HepG2 (cell line): ENCODE measurements at regions not wholly inside any gene's neighbourhood (a gene's known extent, or its start where the extent isn't known, plus 50 kb on each side); places are given as distances from the start of the nearest gene placed in this dataset.

Source experiments
- ATAC-seq: fragments of 200-7000 bp; cut with Tn5 transposase; 3 replicates; pipeline ENCODE4 v1.9.1; 2020; ENCODE audit warnings: mild to moderate bottlenecking, moderate library complexity
- BruUV-seq: library from RNA; stranded (reverse); fragments of 400-500 nt; replicated peaks from 2 replicates; lab custom pipeline; 2021; lab: Mats Ljungman, UMichigan
- CTCF ChIA-PET: fragments of 300-600 bp; formaldehyde crosslinking; extraction: SDS; loops from one replicate; lab custom pipeline; 2021; ENCODE audit warnings: low total read pairs, inconsistent platforms, low intra/inter-chr PET ratio; lab: Yijun Ruan, JAX
- POLR2A ChIA-PET: fragments of 350-600 bp; sonication (Branson Sonifier 250); formaldehyde crosslinking; loops from one replicate; lab custom pipeline; 2020; ENCODE audit warnings: antibody characterized with exemption, inconsistent platforms; lab: Yijun Ruan, JAX
- DNase-seq: peaks from one replicate; pipeline ENCODE4 v3.0.0-alpha.2; 2015; ENCODE audit warnings: low spot score
- FAIRE-seq: peaks from 3 replicates; lab custom pipeline; 2011; peaks lifted over from hg19 to GRCh38; lab: Jason Lieb, UNC
- H2AFZ ChIP-seq: one replicate; pipeline ENCODE4 v1.6.1; 2011; ENCODE audit warnings: low read length, inconsistent platforms
- H3K27ac ChIP-seq: fragments of 300-600 bp; 3 replicates; pipeline ENCODE4 v1.8.0; 2011; ENCODE audit warnings: mixed run types, mild to moderate bottlenecking, mixed read lengths, low read length, inconsistent platforms; ENCODE audit not compliant: insufficient read depth; ENCODE audit errors: extremely low read length
- H3K27me3 ChIP-seq, 2 experiments: fragments of 200-600 bp in 1 of 2; 2 replicates in 1 of 2; 3 replicates in 1 of 2; pipeline versions ENCODE4 v1.6.0 to v1.8.0; 2011; ENCODE audit warnings: low read length in 2 of 2, mild to moderate bottlenecking in 2 of 2, moderate library complexity in 2 of 2, inconsistent platforms in 1 of 2; ENCODE audit not compliant: insufficient read depth in 2 of 2, control insufficient read depth in 1 of 2
- H3K36me3 ChIP-seq, 2 experiments: fragments of 200-600 bp in 1 of 2; replicated peaks in 1 of 2; 2 replicates in 1 of 2; 3 replicates in 1 of 2; pipeline versions ENCODE4 v1.5.1 to v1.8.0; 2011; ENCODE audit warnings: low read length in 2 of 2, inconsistent platforms in 1 of 2; ENCODE audit not compliant: insufficient read depth in 2 of 2, control insufficient read depth in 1 of 2
- H3K4me1 ChIP-seq: 2 replicates; pipeline ENCODE4 v1.5.1; 2012; ENCODE audit warnings: low read length, inconsistent platforms; ENCODE audit not compliant: insufficient read depth
- H3K4me2 ChIP-seq: 2 replicates; pipeline ENCODE4 v1.6.0; 2011; ENCODE audit warnings: low read depth, low read length, inconsistent platforms
- H3K4me3 ChIP-seq, 3 experiments: fragments of 200-600 bp in 1 of 3; sonication (generic), shearing (Covaris generic) in 1 of 3; replicated peaks in 1 of 3; 2 replicates each; pipeline ENCODE4 v1.5.1; 2011 to 2016; ENCODE audit warnings: low read length in 3 of 3, inconsistent platforms in 2 of 3, low read depth in 2 of 3, mild to moderate bottlenecking in 2 of 3, control low read depth in 1 of 3, mixed read lengths in 1 of 3; ENCODE audit not compliant: insufficient read depth in 1 of 3
- H3K79me2 ChIP-seq: one replicate; pipeline ENCODE4 v1.6.1; 2011; ENCODE audit warnings: low read length, inconsistent platforms; ENCODE audit not compliant: insufficient read depth
- H3K9ac ChIP-seq: 2 replicates; pipeline ENCODE4 v1.6.0; 2011; ENCODE audit warnings: mild to moderate bottlenecking, low read depth, low read length, inconsistent platforms; ENCODE audit not compliant: insufficient read depth
- H3K9me3 ChIP-seq: 2 replicates; pipeline ENCODE4 v1.5.1; 2012; ENCODE audit warnings: mild to moderate bottlenecking, low read length
- H4K20me1 ChIP-seq: 2 replicates; pipeline ENCODE4 v1.6.0; 2011; ENCODE audit warnings: inconsistent platforms, mild to moderate bottlenecking, low read length, moderate library complexity; ENCODE audit not compliant: insufficient read depth
- HNRNPUL1 ChIP-seq: fragments of 200-400 bp; formaldehyde crosslinking; IDR thresholded peaks from 2 replicates; pipeline ENCODE4 v1.6.1; 2017; ENCODE audit warnings: low read depth, mild to moderate bottlenecking, low read length, moderate library complexity
- KLF6 ChIP-seq: IDR thresholded peaks from 2 replicates; pipeline ENCODE4 v1.8.0; 2016; ENCODE audit warnings: missing biosample characterization, missing genetic modification reagents
- LBX2 ChIP-seq: sonication (generic); formaldehyde crosslinking; IDR thresholded peaks from 2 replicates; pipeline ENCODE4 v1.5.0; 2020; ENCODE audit warnings: missing genetic modification reagents, mild to moderate bottlenecking, borderline replicate concordance
- PRMT3 ChIP-seq: sonication (generic); formaldehyde crosslinking; IDR thresholded peaks from 2 replicates; pipeline ENCODE4 v1.8.1; 2022; ENCODE audit warnings: low read depth, mild to moderate bottlenecking, moderate library complexity, missing genetic modification reagents, borderline replicate concordance
- RELA ChIP-seq: sonication (generic); formaldehyde crosslinking; IDR thresholded peaks from 2 replicates; pipeline ENCODE4 v1.4.0; 2020; ENCODE audit warnings: missing genetic modification reagents
- REST ChIP-seq, 2 experiments: IDR thresholded peaks; 2 replicates each; pipeline ENCODE4 v1.6.1; 2011 to 2012; ENCODE audit warnings: low read length in 2 of 2, borderline replicate concordance in 1 of 2, low read depth in 1 of 2, mild to moderate bottlenecking in 1 of 2, moderate library complexity in 1 of 2
- SMAD9 ChIP-seq: sonication (generic); formaldehyde crosslinking; IDR thresholded peaks from 2 replicates; pipeline ENCODE4 v1.5.1; 2020; ENCODE audit warnings: mild to moderate bottlenecking, missing genetic modification reagents
- SRF ChIP-seq: IDR thresholded peaks from 2 replicates; pipeline ENCODE4 v1.6.1; 2011; ENCODE audit warnings: mild to moderate bottlenecking, low read depth, low read length, moderate library complexity
- STAG1 ChIP-seq: sonication (generic); formaldehyde crosslinking; IDR thresholded peaks from 2 replicates; pipeline ENCODE4 v1.4.0; 2020; ENCODE audit warnings: missing genetic modification reagents
- TEF ChIP-seq: sonication (generic); formaldehyde crosslinking; IDR thresholded peaks from 2 replicates; pipeline ENCODE4 v1.5.0; 2020; ENCODE audit warnings: missing genetic modification reagents
- ZBTB2 ChIP-seq: sonication (generic); formaldehyde crosslinking; IDR thresholded peaks from 2 replicates; pipeline ENCODE4 v1.8.0; 2022; ENCODE audit warnings: low read depth, missing genetic modification reagents
- ZBTB3 ChIP-seq: sonication (generic); formaldehyde crosslinking; IDR thresholded peaks from 2 replicates; pipeline ENCODE4 v1.4.0; 2020; ENCODE audit warnings: low read depth, mild to moderate bottlenecking, moderate library complexity, missing genetic modification reagents, borderline replicate concordance
- ZMYM2 ChIP-seq: sonication (generic); formaldehyde crosslinking; IDR thresholded peaks from 2 replicates; pipeline ENCODE4 v1.8.0; 2022; ENCODE audit warnings: mild to moderate bottlenecking, missing genetic modification reagents
- WGBS: methylation state at CpG from one replicate; pipeline ENCODE4 v1.1.6; 2017; ENCODE audit warnings: low lambda C conversion rate; 5-methylcytosine and 5-hydroxymethylcytosine counted together
- in situ Hi-C: cut with HindIII; loops from 2 replicates; pipeline ENCODE4 v1.10.0; 2017; ENCODE audit warnings: low pct_unique_long_range_greater_than_20kb; ENCODE audit not compliant: extremely low pct_ligation_motif_present
- intact Hi-C: fragments of 100-400 bp; cut with micrococcal nuclease; formaldehyde crosslinking; loops from one replicate; pipeline ENCODE4 v1.10.0; 2022; ENCODE audit not compliant: unreplicated experiment

- no TSS peak for BruUV-seq
- no peak overlapping the region for H2AFZ ChIP-seq
- H3K4me3 ChIP-seq, result no peak overlapping the region
- H3K4me2 ChIP-seq, result no peak overlapping the region
- H3K9ac ChIP-seq, result no peak overlapping the region
- in situ Hi-C loops (no loop called here), intact Hi-C loops (no loop called here)
- CTCF ChIA-PET, result no interaction called here
- H4K20me1 ChIP-seq, result no peaks in the 10 kb centered on the region
- POLR2A ChIA-PET, result no interaction called here
- peaks cover 0 to 6% of the 10 kb centered on the region in 2 experiments; a peak in 2 of 5 replicates for H3K27me3 ChIP-seq
- no peak overlapping the region for H3K27ac ChIP-seq
- no peaks in the 10 kb centered on the region for H3K79me2 ChIP-seq
- TF ChIP-seq ZBTB3, result no peak
- no peak for TF ChIP-seq LBX2 (CRISPR knock-in tag)
- no peak for TF ChIP-seq ZMYM2 (CRISPR knock-in tag)
- TF ChIP-seq PRMT3, result no peak
- no peak for TF ChIP-seq KLF6 (CRISPR knock-in tag)
- no peak for TF ChIP-seq SMAD9
- no peak for TF ChIP-seq SRF
- TF ChIP-seq REST (IDR thresholded peaks at IDR 0.05; ENCODE audit: borderline replicate concordance in 1 of 2, low read depth in 1 of 2, low read length in 2 of 2), result no peak
- no peak for TF ChIP-seq HNRNPUL1
- TF ChIP-seq RELA, result no peak
- no peak for TF ChIP-seq TEF (CRISPR knock-in tag)
- no peak for TF ChIP-seq STAG1 (CRISPR knock-in tag)
- no peak for TF ChIP-seq ZBTB2 (CRISPR knock-in tag)
- no peak for ATAC-seq
- WGBS, result 0% methylated on average over 5 of the region's 5 CpGs
- no peak for FAIRE-seq
- no peak for DNase-seq
- H3K4me1 ChIP-seq, result no peaks in the 10 kb centered on the region
- H3K9me3 ChIP-seq, result no peaks in the 10 kb centered on the region
- H3K36me3 ChIP-seq, result no peaks in the 10 kb centered on the region
Measured at GRCh38 chr4:41432881-41433280, 105.1 kb upstream of the LIMCH1 start.
